HEK293 (cell line): ENCODE measurements at regions not wholly inside any gene's neighbourhood (a gene's known extent, or its start where the extent isn't known, plus 50 kb on each side); places are given as distances from the start of the nearest gene placed in this dataset.

ENCODE experiments used
- CTCF ChIA-PET: fragments of 350-600 bp; formaldehyde crosslinking; extraction: SDS; loops from one replicate; lab custom pipeline; 2021; ENCODE audit warnings: antibody characterized with exemption; lab: Yijun Ruan, JAX
- POLR2A ChIA-PET: fragments of 300-600 bp; formaldehyde crosslinking; extraction: SDS; loops from one replicate; lab custom pipeline; 2020; ENCODE audit warnings: antibody characterized with exemption, inconsistent platforms; lab: Yijun Ruan, JAX
- H3K27ac ChIP-seq: fragments of 200-500 bp; sonication (Bioruptor generic); 2 replicates; pipeline ENCODE4 v1.5.1; 2014; ENCODE audit warnings: low read depth, low read length, control low read depth, inconsistent platforms; ENCODE audit errors: extremely low read depth
- H3K36me3 ChIP-seq, 2 experiments: fragments of 200-500 bp in 1 of 2; sonication (Bioruptor generic) in 1 of 2; 1 replicate in 1 of 2; 2 replicates in 1 of 2; pipeline ENCODE4 v1.5.1; 2014 to 2017; ENCODE audit warnings: inconsistent platforms in 2 of 2, low read length in 2 of 2; ENCODE audit not compliant: control insufficient read depth in 2 of 2, insufficient read depth in 1 of 2
- H3K4me1 ChIP-seq: fragments of 200-500 bp; sonication (Bioruptor generic); 2 replicates; pipeline ENCODE4 v1.5.1; 2014; ENCODE audit warnings: mild to moderate bottlenecking, low read length, inconsistent platforms; ENCODE audit not compliant: control insufficient read depth, insufficient read depth
- H3K4me3 ChIP-seq: 2 replicates; pipeline ENCODE4 v1.5.1; 2011; ENCODE audit warnings: low read depth, mild to moderate bottlenecking, control low read depth, low read length, moderate library complexity
- H3K9me3 ChIP-seq: fragments of 200-500 bp; sonication (Bioruptor generic); 2 replicates; pipeline ENCODE4 v1.5.1; 2014; ENCODE audit warnings: low read depth, low read length, inconsistent platforms; ENCODE audit not compliant: control insufficient read depth, insufficient read depth
- BCL11A ChIP-seq: fragments of 450-650 bp; formaldehyde crosslinking; IDR thresholded peaks from 2 replicates; pipeline ENCODE4 v1.5.1; 2016; ENCODE audit warnings: low read depth, missing biosample characterization, missing genetic modification characterization
- EGR2 ChIP-seq: fragments of 450-650 bp; formaldehyde crosslinking; IDR thresholded peaks from 2 replicates; pipeline ENCODE4 v1.5.1; 2016; ENCODE audit warnings: low read depth, missing biosample characterization, missing genetic modification characterization
- ELK4 ChIP-seq: IDR thresholded peaks from 2 replicates; pipeline ENCODE4 v1.6.1; 2011; ENCODE audit warnings: mild to moderate bottlenecking, low read depth, low read length, borderline replicate concordance
- MYNN ChIP-seq: fragments of 450-650 bp; formaldehyde crosslinking; IDR thresholded peaks from 2 replicates; pipeline ENCODE4 v1.5.1; 2016; ENCODE audit warnings: missing biosample characterization, missing genetic modification characterization, borderline replicate concordance
- SP2 ChIP-seq: fragments of 450-650 bp; formaldehyde crosslinking; IDR thresholded peaks from 2 replicates; pipeline ENCODE4 v1.5.1; 2016; ENCODE audit warnings: missing biosample characterization, missing genetic modification characterization
- SP3 ChIP-seq: fragments of 450-650 bp; formaldehyde crosslinking; IDR thresholded peaks from 2 replicates; pipeline ENCODE4 v1.5.1; 2016; ENCODE audit warnings: missing biosample characterization, missing genetic modification characterization
- YY1 ChIP-seq: fragments of 450-650 bp; formaldehyde crosslinking; IDR thresholded peaks from 2 replicates; pipeline ENCODE4 v1.5.1; 2018; ENCODE audit warnings: missing biosample characterization, missing genetic modification characterization
- ZBTB17 ChIP-seq: fragments of 450-650 bp; formaldehyde crosslinking; IDR thresholded peaks from 2 replicates; pipeline ENCODE4 v1.5.1; 2016; ENCODE audit warnings: missing biosample characterization, missing genetic modification characterization
- ZBTB21 ChIP-seq: fragments of 450-650 bp; formaldehyde crosslinking; IDR thresholded peaks from 2 replicates; pipeline ENCODE4 v1.5.1; 2017; ENCODE audit warnings: missing biosample characterization, missing genetic modification characterization
- ZBTB7A ChIP-seq: fragments of 450-650 bp; formaldehyde crosslinking; IDR thresholded peaks from 2 replicates; pipeline ENCODE4 v1.5.1; 2016; ENCODE audit warnings: low read depth, missing biosample characterization, missing genetic modification characterization
- ZFP3 ChIP-seq: fragments of 450-650 bp; formaldehyde crosslinking; IDR thresholded peaks from 2 replicates; pipeline ENCODE4 v1.5.1; 2016; ENCODE audit warnings: low read depth, missing biosample characterization, missing genetic modification characterization
- ZFP69B ChIP-seq: fragments of 450-650 bp; formaldehyde crosslinking; IDR thresholded peaks from 2 replicates; pipeline ENCODE4 v1.5.1; 2016; ENCODE audit warnings: missing biosample characterization, missing genetic modification characterization
- ZNF138 ChIP-seq: fragments of 450-650 bp; formaldehyde crosslinking; IDR thresholded peaks from 2 replicates; pipeline ENCODE4 v1.5.1; 2016; ENCODE audit warnings: missing biosample characterization, missing genetic modification characterization, borderline replicate concordance
- ZNF223 ChIP-seq: fragments of 450-650 bp; formaldehyde crosslinking; IDR thresholded peaks from 2 replicates; pipeline ENCODE4 v1.5.1; 2016; ENCODE audit warnings: missing biosample characterization, missing genetic modification characterization
- ZNF24 ChIP-seq: fragments of 450-650 bp; formaldehyde crosslinking; IDR thresholded peaks from 2 replicates; pipeline ENCODE4 v1.5.1; 2016; ENCODE audit warnings: missing biosample characterization, missing genetic modification characterization
- ZNF266 ChIP-seq: fragments of 450-650 bp; formaldehyde crosslinking; IDR thresholded peaks from 2 replicates; pipeline ENCODE4 v1.5.1; 2016; ENCODE audit warnings: missing biosample characterization, missing genetic modification characterization, low read depth
- ZNF501 ChIP-seq: fragments of 450-650 bp; formaldehyde crosslinking; IDR thresholded peaks from 2 replicates; pipeline ENCODE4 v1.5.1; 2016; ENCODE audit warnings: missing biosample characterization, missing genetic modification characterization
- ZNF626 ChIP-seq: fragments of 450-650 bp; sonication (Bioruptor Pico); formaldehyde crosslinking; IDR thresholded peaks from 2 replicates; pipeline ENCODE4 v1.5.1; 2018; ENCODE audit warnings: missing biosample characterization, missing genetic modification characterization, inconsistent platforms
- ZNF768 ChIP-seq: fragments of 450-650 bp; formaldehyde crosslinking; IDR thresholded peaks from 2 replicates; pipeline ENCODE4 v1.5.1; 2018; ENCODE audit warnings: missing biosample characterization, mild to moderate bottlenecking, missing genetic modification characterization
- ZNF837 ChIP-seq: fragments of 450-650 bp; formaldehyde crosslinking; IDR thresholded peaks from 2 replicates; pipeline ENCODE4 v1.5.1; 2016; ENCODE audit warnings: missing biosample characterization, missing genetic modification characterization
- ZNF843 ChIP-seq: fragments of 450-650 bp; formaldehyde crosslinking; IDR thresholded peaks from 2 replicates; pipeline ENCODE4 v1.5.1; 2016; ENCODE audit warnings: missing biosample characterization, missing genetic modification characterization
- TF ChIP-seq, protein P1 (sequence below): fragments of 450-650 bp; formaldehyde crosslinking; IDR thresholded peaks from 2 replicates; pipeline ENCODE4 v1.5.1; 2016; ENCODE audit warnings: missing biosample characterization, missing genetic modification characterization
- TF ChIP-seq, protein P2 (sequence below): fragments of 450-650 bp; formaldehyde crosslinking; IDR thresholded peaks from 2 replicates; pipeline ENCODE4 v1.5.1; 2017; ENCODE audit warnings: missing biosample characterization, missing genetic modification characterization
- TF ChIP-seq, protein P3 (sequence below): fragments of 450-650 bp; formaldehyde crosslinking; IDR thresholded peaks from 2 replicates; pipeline ENCODE4 v1.5.1; 2016; ENCODE audit warnings: missing biosample characterization, missing genetic modification characterization

DNA sequence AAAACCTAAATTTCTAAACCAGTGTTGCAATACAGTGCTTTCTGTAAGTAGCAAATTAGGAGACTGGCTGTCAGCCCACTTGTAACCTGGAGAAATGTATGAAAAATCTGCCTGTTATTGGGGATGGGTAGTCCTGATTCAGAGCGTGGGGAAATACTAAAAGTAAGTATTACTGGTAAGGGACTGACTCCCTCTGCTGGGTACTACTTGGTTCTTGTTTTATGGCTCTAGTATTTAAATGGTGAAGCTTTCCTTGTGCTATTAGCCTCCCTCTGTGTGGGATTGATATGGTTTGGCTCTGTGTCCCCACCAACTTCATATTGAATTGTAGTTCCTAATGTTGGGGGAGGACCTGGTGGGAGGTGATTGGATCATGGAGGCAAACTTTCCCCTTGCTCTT lies 886.1 kb downstream of the SORCS1 start:
- no peaks in the 10 kb centered on the region for H3K9me3 ChIP-seq
- no peaks in the 10 kb centered on the region for H3K36me3 ChIP-seq
- no peaks in the 10 kb centered on the region for H3K4me1 ChIP-seq
- H3K4me3 ChIP-seq = no peak overlapping the region
- ChIA-PET POLR2A (no interaction called here), CTCF (interaction anchor here (1.0 kb wide), 2 partner anchors 16 to 327 kb away, joined by 3 to 6 read pairs; no protein-coding TSS in a partner anchor)
- TF ChIP-seq BCL11A = no peak
- no peak for TF ChIP-seq ZNF843 (tag by site-specific recombination)
- TF ChIP-seq ZNF138 (tag by site-specific recombination) = no peak
- TF ChIP-seq, protein P1, sequence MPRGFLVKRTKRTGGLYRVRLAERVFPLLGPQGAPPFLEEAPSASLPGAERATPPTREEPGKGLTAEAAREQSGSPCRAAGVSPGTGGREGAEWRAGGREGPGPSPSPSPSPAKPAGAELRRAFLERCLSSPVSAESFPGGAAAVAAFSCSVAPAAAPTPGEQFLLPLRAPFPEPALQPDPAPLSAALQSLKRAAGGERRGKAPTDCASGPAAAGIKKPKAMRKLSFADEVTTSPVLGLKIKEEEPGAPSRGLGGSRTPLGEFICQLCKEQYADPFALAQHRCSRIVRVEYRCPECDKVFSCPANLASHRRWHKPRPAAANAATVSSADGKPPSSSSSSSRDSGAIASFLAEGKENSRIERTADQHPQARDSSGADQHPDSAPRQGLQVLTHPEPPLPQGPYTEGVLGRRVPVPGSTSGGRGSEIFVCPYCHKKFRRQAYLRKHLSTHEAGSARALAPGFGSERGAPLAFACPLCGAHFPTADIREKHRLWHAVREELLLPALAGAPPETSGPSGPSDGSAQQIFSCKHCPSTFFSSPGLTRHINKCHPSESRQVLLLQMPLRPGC (tag by site-specific recombination) = no peak
- no peak for TF ChIP-seq ZNF837
- TF ChIP-seq YY1 (tag by site-specific recombination) = no peak
- no peak for TF ChIP-seq ZFP69B (tag by site-specific recombination)
- H3K27ac ChIP-seq = no peak overlapping the region

- ChIA-PET POLR2A (no interaction called here), CTCF (no interaction called here)
- Histone ChIP-seq H3K36me3 (no peaks in the 10 kb centered on the region), H3K4me1 (no peaks in the 10 kb centered on the region), H3K27ac (no peak overlapping the region), H3K4me3 (no peak overlapping the region), H3K9me3 (no peaks in the 10 kb centered on the region)
- no peak for TF ChIP-seq SP2
- no peak for TF ChIP-seq ELK4
- no peak for TF ChIP-seq ZNF501 (tag by site-specific recombination)
- no peak for TF ChIP-seq EGR2
- no peak for TF ChIP-seq ZNF626
- no peak for TF ChIP-seq ZNF223 (tag by site-specific recombination)
- TF ChIP-seq ZNF266 (tag by site-specific recombination) = no peak
Measured at GRCh38 chr10:106271237-106271636, 893.3 kb downstream of the SORCS1 start.

DNA sequence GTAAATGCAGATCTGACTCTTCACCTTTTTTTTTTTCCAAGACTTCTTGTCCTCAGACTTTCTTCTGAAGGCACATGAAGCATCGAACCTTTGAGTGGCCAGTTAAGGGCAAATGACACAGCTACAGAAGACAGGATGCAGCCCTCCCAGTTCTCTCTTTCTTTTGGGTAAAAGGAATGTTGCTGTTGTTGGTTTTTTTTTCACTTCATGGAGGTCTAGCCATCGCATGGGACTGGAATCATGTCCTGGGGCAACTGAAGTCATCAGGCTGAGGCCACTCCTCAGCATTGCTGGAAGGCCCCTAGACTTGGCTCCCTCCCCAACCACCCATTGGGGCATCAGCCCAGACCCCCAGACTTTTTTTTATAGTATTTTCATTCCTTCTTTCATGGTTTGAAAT lies 896.5 kb downstream of the SORCS1 start:
- ChIA-PET POLR2A (no interaction called here), CTCF (interaction anchor here (0.6 kb wide), 1 partner anchor 85 kb away, joined by 3 read pairs; no protein-coding TSS in a partner anchor)
- no peaks in the 10 kb centered on the region for H3K4me1 ChIP-seq
- H3K27ac ChIP-seq = no peak overlapping the region
- no peaks in the 10 kb centered on the region for H3K9me3 ChIP-seq
- H3K36me3 ChIP-seq = no peaks in the 10 kb centered on the region
- no peak overlapping the region for H3K4me3 ChIP-seq
- TF ChIP-seq ZBTB21 (tag by site-specific recombination) (no peak), ZBTB7A (tag by site-specific recombination) (no peak), ZNF266 (tag by site-specific recombination) (no peak), ZNF24 (no peak), SP2 (no peak), ZFP3 (tag by site-specific recombination) (no peak), SP3 (tag by site-specific recombination) (no peak), ZBTB17 (tag by site-specific recombination) (no peak), ZNF768 (tag by site-specific recombination) (no peak), MYNN (tag by site-specific recombination) (no peak)
- TF ChIP-seq, protein P2, sequence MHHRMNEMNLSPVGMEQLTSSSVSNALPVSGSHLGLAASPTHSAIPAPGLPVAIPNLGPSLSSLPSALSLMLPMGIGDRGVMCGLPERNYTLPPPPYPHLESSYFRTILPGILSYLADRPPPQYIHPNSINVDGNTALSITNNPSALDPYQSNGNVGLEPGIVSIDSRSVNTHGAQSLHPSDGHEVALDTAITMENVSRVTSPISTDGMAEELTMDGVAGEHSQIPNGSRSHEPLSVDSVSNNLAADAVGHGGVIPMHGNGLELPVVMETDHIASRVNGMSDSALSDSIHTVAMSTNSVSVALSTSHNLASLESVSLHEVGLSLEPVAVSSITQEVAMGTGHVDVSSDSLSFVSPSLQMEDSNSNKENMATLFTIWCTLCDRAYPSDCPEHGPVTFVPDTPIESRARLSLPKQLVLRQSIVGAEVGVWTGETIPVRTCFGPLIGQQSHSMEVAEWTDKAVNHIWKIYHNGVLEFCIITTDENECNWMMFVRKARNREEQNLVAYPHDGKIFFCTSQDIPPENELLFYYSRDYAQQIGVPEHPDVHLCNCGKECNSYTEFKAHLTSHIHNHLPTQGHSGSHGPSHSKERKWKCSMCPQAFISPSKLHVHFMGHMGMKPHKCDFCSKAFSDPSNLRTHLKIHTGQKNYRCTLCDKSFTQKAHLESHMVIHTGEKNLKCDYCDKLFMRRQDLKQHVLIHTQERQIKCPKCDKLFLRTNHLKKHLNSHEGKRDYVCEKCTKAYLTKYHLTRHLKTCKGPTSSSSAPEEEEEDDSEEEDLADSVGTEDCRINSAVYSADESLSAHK (tag by site-specific recombination) = no peak
- TF ChIP-seq, protein P3, sequence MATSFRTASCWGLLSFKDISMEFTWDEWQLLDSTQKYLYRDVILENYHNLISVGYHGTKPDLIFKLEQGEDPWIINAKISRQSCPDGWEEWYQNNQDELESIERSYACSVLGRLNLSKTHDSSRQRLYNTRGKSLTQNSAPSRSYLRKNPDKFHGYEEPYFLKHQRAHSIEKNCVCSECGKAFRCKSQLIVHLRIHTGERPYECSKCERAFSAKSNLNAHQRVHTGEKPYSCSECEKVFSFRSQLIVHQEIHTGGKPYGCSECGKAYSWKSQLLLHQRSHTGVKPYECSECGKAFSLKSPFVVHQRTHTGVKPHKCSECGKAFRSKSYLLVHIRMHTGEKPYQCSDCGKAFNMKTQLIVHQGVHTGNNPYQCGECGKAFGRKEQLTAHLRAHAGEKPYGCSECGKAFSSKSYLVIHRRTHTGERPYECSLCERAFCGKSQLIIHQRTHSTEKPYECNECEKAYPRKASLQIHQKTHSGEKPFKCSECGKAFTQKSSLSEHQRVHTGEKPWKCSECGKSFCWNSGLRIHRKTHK (tag by site-specific recombination) = no peak
